IMR-90 (cell line): ENCODE measurements at regions not wholly inside any gene's neighbourhood (a gene's known extent, or its start where the extent isn't known, plus 50 kb on each side); places are given as distances from the start of the nearest gene placed in this dataset.

Source experiments
- ATAC-seq: fragments of 200-7000 bp; cut with Tn5 transposase; 2 replicates; pipeline ENCODE4 v1.9.1; 2020; ENCODE audit warnings: low read depth, mild to moderate bottlenecking, moderate library complexity
- BruUV-seq: library from RNA; stranded (reverse); fragments of 400-500 nt; replicated peaks from 2 replicates; lab custom pipeline; 2021; lab: Mats Ljungman, UMichigan
- CTCF ChIA-PET: fragments of 300-600 bp; formaldehyde crosslinking; extraction: SDS; loops from one replicate; lab custom pipeline; 2021; ENCODE audit warnings: antibody characterized with exemption; lab: Yijun Ruan, JAX
- POLR2A ChIA-PET: fragments of 300-600 bp; sonication (Branson Sonifier 250); formaldehyde crosslinking; loops from one replicate; lab custom pipeline; 2022; ENCODE audit warnings: antibody characterized with exemption; ENCODE audit not compliant: unreplicated experiment; lab: Charles Lee
- DNase-seq: peaks from one replicate; pipeline ENCODE4 v3.0.0; 2013
- H2AFZ ChIP-seq: replicated peaks from 2 replicates; pipeline ENCODE3; 2013; ENCODE audit warnings: low read length, mild to moderate bottlenecking; ENCODE audit not compliant: poor library complexity
- H2AK5ac ChIP-seq: 2 replicates; pipeline ENCODE4 v1.6.1; 2013; ENCODE audit warnings: low read depth, low read length, inconsistent platforms
- H2AK9ac ChIP-seq: replicated peaks from 2 replicates; pipeline ENCODE3; 2013; ENCODE audit warnings: mild to moderate bottlenecking, low read depth, low read length, moderate library complexity; ENCODE audit not compliant: poor library complexity
- H2BK120ac ChIP-seq: 2 replicates; pipeline ENCODE4 v1.6.1; 2013; ENCODE audit warnings: low read depth, low read length, inconsistent platforms
- H2BK15ac ChIP-seq: 3 replicates; pipeline ENCODE4 v1.6.1; 2013; ENCODE audit warnings: low read depth, low read length, inconsistent platforms
- H2BK20ac ChIP-seq: 2 replicates; pipeline ENCODE4 v1.6.1; 2013; ENCODE audit warnings: low read depth, mild to moderate bottlenecking, inconsistent platforms, low read length, moderate library complexity
- H2BK5ac ChIP-seq: 2 replicates; pipeline ENCODE4 v1.6.1; 2013; ENCODE audit warnings: mild to moderate bottlenecking, low read depth, low read length, inconsistent platforms; ENCODE audit not compliant: poor library complexity, severe bottlenecking
- H3K14ac ChIP-seq: replicated peaks from 2 replicates; pipeline ENCODE4 v1.6.1; 2013; ENCODE audit warnings: low read depth, low read length, inconsistent platforms
- H3K18ac ChIP-seq: 2 replicates; pipeline ENCODE4 v1.6.1; 2013; ENCODE audit warnings: low read depth, low read length, control low read depth
- H3K23ac ChIP-seq: 2 replicates; pipeline ENCODE4 v1.6.1; 2013; ENCODE audit warnings: low read depth, low read length, inconsistent platforms
- H3K27ac ChIP-seq: 2 replicates; pipeline ENCODE4 v1.5.1; 2013; ENCODE audit warnings: mild to moderate bottlenecking, control low read depth, low read length; ENCODE audit not compliant: insufficient read depth
- H3K27me3 ChIP-seq: 2 replicates; pipeline ENCODE4 v1.6.1; 2013; ENCODE audit warnings: low read length; ENCODE audit not compliant: control insufficient read depth, insufficient read depth
- H3K36me3 ChIP-seq: 2 replicates; pipeline ENCODE4 v1.6.1; 2013; ENCODE audit warnings: low read length, mixed read lengths; ENCODE audit not compliant: control insufficient read depth, insufficient read depth
- H3K4ac ChIP-seq: 2 replicates; pipeline ENCODE4 v1.6.1; 2013; ENCODE audit warnings: low read depth, low read length, inconsistent platforms
- H3K4me1 ChIP-seq: 2 replicates; pipeline ENCODE4 v1.6.1; 2013; ENCODE audit warnings: low read length, mixed read lengths; ENCODE audit not compliant: control insufficient read depth, insufficient read depth
- H3K4me2 ChIP-seq: 2 replicates; pipeline ENCODE4 v1.6.1; 2013; ENCODE audit warnings: low read depth, mild to moderate bottlenecking, control low read depth, low read length, moderate library complexity
- H3K4me3 ChIP-seq: 2 replicates; pipeline ENCODE4 v1.5.1; 2013; ENCODE audit warnings: low read depth, mild to moderate bottlenecking, control low read depth, low read length, moderate library complexity; ENCODE audit not compliant: insufficient read depth
- H3K56ac ChIP-seq: 2 replicates; pipeline ENCODE4 v1.6.1; 2013; ENCODE audit warnings: low read length, inconsistent platforms; ENCODE audit not compliant: insufficient read depth; ENCODE audit errors: extremely low read depth
- H3K79me1 ChIP-seq, 2 experiments: 2 replicates each; pipeline ENCODE4 v1.6.1; 2013; ENCODE audit warnings: low read length in 2 of 2, inconsistent platforms in 1 of 2, low read depth in 1 of 2
- H3K9ac ChIP-seq: 2 replicates; pipeline ENCODE4 v1.6.1; 2013; ENCODE audit warnings: low read depth, low read length, control low read depth
- H3K9me1 ChIP-seq: 2 replicates; pipeline ENCODE4 v1.6.1; 2013; ENCODE audit warnings: low read length, inconsistent platforms; ENCODE audit not compliant: insufficient read depth
- H3K9me3 ChIP-seq: 2 replicates; pipeline ENCODE4 v1.6.1; 2013; ENCODE audit warnings: low read length; ENCODE audit not compliant: control insufficient read depth, insufficient read depth
- H4K20me1 ChIP-seq: 2 replicates; pipeline ENCODE4 v1.6.1; 2013; ENCODE audit warnings: low read length, inconsistent platforms; ENCODE audit not compliant: insufficient read depth
- H4K5ac ChIP-seq: 2 replicates; pipeline ENCODE4 v1.6.1; 2013; ENCODE audit warnings: mild to moderate bottlenecking, low read depth, low read length, control low read depth
- H4K8ac ChIP-seq, 2 experiments: 2 replicates each; pipeline ENCODE4 v1.6.1; 2013; ENCODE audit warnings: low read depth in 2 of 2, low read length in 2 of 2, control low read depth in 1 of 2, inconsistent platforms in 1 of 2
- H4K91ac ChIP-seq: 2 replicates; pipeline ENCODE4 v1.6.1; 2013; ENCODE audit warnings: low read depth, low read length, inconsistent platforms; ENCODE audit not compliant: insufficient read depth
- CEBPB ChIP-seq: IDR thresholded peaks from 2 replicates; pipeline ENCODE4 v1.6.1; 2012; ENCODE audit warnings: low read depth, low read length, improper control_type of control experiment
- CHD1 ChIP-seq: IDR thresholded peaks from 2 replicates; pipeline ENCODE4 v1.6.1; 2012; ENCODE audit warnings: low read depth, low read length, improper control_type of control experiment
- FOS ChIP-seq: fragments of 150-350 bp; IDR thresholded peaks from 2 replicates; pipeline ENCODE4 v1.6.1; 2016; ENCODE audit warnings: low read depth, low read length
- NFE2L2 ChIP-seq: fragments of 150-350 bp; IDR thresholded peaks from 2 replicates; pipeline ENCODE4 v1.6.1; 2016; ENCODE audit warnings: low read depth, mild to moderate bottlenecking, low read length
- POLR2A ChIP-seq: IDR thresholded peaks from 2 replicates; pipeline ENCODE4 v1.6.1; 2012; ENCODE audit warnings: mild to moderate bottlenecking, low read depth, low read length
- WGBS, 2 experiments: methylation state at CpG; one replicate each; pipeline versions ENCODE4 v1.1.5 to v1.1.7; 2013; ENCODE audit warnings: missing lambda C conversion rate in 2 of 2; ENCODE audit not compliant: insufficient read length in 1 of 2; ENCODE audit errors: extremely low coverage in 2 of 2; 5-methylcytosine and 5-hydroxymethylcytosine counted together
- dilution Hi-C: fragments of 300-500 bp; cut with HindIII; formaldehyde crosslinking; loops from one replicate; pipeline ENCODE4 v1.14.3; 2018; ENCODE audit warnings: low sequenced_read_pairs; ENCODE audit not compliant: unreplicated experiment
- in situ Hi-C: fragments of 300-500 bp; cut with MboI; formaldehyde crosslinking; loops from 3 replicates; pipeline ENCODE4 v1.14.3; 2019; ENCODE audit warnings: low sequenced_read_pairs, inconsistent platforms, mixed read lengths
- intact Hi-C: fragments of 100-400 bp; cut with micrococcal nuclease; formaldehyde crosslinking; loops from 2 replicates; pipeline ENCODE4 v1.10.0; 2022
- TF ChIP-seq, protein P1 (sequence below): fragments of 150-350 bp; IDR thresholded peaks from 2 replicates; pipeline ENCODE4 v1.6.1; 2017; ENCODE audit warnings: mild to moderate bottlenecking, antibody characterized with exemption, low read length, low read depth

GRCh38 chr22:22137891-22138290, 106.7 kb upstream of the VPREB1 start:
- Histone ChIP-seq H3K4me3 (no peak overlapping the region), H3K9ac (no peak overlapping the region), H3K4me1 (no peaks in the 10 kb centered on the region), H3K9me1 (no peaks in the 10 kb centered on the region), H3K79me1 (no peaks in the 10 kb centered on the region), H2BK15ac (no peak overlapping the region), H2BK20ac (no peak overlapping the region), H2AK5ac (no peak overlapping the region), H4K20me1 (no peaks in the 10 kb centered on the region), H3K56ac (no peak overlapping the region), H3K4ac (no peak overlapping the region), H3K9me3 (no peaks in the 10 kb centered on the region), H2BK120ac (no peak overlapping the region), H3K27ac (no peak overlapping the region), H3K23ac (no peak overlapping the region), H3K36me3 (no peaks in the 10 kb centered on the region), H2AK9ac (no peak overlapping the region), H3K4me2 (no peak overlapping the region), H2AFZ (no peak overlapping the region), H3K27me3 (peaks cover 32% of the 10 kb centered on the region), H4K5ac (no peak overlapping the region), H2BK5ac (no peak overlapping the region), H3K18ac (no peak overlapping the region), H4K91ac (no peak overlapping the region), H3K14ac (no peak overlapping the region), H4K8ac (no peak overlapping the region)
- ATAC-seq: no peak
- POLR2A ChIA-PET: no interaction called here
- TF ChIP-seq, protein P1, sequence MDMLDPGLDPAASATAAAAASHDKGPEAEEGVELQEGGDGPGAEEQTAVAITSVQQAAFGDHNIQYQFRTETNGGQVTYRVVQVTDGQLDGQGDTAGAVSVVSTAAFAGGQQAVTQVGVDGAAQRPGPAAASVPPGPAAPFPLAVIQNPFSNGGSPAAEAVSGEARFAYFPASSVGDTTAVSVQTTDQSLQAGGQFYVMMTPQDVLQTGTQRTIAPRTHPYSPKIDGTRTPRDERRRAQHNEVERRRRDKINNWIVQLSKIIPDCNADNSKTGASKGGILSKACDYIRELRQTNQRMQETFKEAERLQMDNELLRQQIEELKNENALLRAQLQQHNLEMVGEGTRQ: no peak
- no peak for TF ChIP-seq POLR2A
- no peak for TF ChIP-seq FOS
- TF ChIP-seq CEBPB: no peak
- no peak for TF ChIP-seq NFE2L2
- no peak for TF ChIP-seq CHD1
- dilution Hi-C loops (no loop called here), intact Hi-C loops (no loop called here), in situ Hi-C loops (no loop called here)
- DNase-seq: no peak
- BruUV-seq: no TSS peak
- no CpG with 5 or more reads among the region's 2 CpGs for WGBS, 2 experiments
- CTCF ChIA-PET: interaction anchor here (2.0 kb wide), 1 partner anchor 107 kb away, joined by 5 read pairs; no protein-coding TSS in a partner anchor
